ENCODE measurements at regions not wholly inside any gene's neighbourhood (a gene's known extent, or its start where the extent isn't known, plus 50 kb on each side); places are given as distances from the start of the nearest gene placed in this dataset.

DNA sequence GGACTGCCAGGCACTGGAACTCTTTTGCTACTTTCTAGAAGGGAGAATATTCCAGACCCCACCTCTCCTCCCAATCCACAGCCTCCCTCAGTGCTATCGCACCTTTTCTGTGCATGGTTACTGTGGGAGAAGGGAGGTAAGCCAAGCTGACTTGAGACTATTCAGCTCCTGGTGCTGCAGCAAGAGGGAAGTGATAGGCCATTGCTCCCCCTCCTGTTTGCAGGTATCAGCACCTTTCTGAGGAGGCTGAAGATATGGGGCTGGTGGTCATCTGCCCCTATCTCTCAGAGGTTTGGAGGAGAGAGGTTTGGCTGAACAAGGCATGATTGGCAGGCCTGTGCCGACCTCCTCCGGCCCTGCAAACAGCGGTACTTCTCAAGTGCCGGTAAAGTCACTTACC is 103.3 kb upstream of the GATB start:
- TF ChIP-seq EP300 (IDR thresholded peaks at IDR 0.05): no peak
- no peak for TF ChIP-seq POLR2A (IDR thresholded peaks at IDR 0.05)
- no peak for TF ChIP-seq POLR2AphosphoS5 (IDR thresholded peaks at IDR 0.05)
- TF ChIP-seq, protein P1, sequence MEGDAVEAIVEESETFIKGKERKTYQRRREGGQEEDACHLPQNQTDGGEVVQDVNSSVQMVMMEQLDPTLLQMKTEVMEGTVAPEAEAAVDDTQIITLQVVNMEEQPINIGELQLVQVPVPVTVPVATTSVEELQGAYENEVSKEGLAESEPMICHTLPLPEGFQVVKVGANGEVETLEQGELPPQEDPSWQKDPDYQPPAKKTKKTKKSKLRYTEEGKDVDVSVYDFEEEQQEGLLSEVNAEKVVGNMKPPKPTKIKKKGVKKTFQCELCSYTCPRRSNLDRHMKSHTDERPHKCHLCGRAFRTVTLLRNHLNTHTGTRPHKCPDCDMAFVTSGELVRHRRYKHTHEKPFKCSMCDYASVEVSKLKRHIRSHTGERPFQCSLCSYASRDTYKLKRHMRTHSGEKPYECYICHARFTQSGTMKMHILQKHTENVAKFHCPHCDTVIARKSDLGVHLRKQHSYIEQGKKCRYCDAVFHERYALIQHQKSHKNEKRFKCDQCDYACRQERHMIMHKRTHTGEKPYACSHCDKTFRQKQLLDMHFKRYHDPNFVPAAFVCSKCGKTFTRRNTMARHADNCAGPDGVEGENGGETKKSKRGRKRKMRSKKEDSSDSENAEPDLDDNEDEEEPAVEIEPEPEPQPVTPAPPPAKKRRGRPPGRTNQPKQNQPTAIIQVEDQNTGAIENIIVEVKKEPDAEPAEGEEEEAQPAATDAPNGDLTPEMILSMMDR (IDR thresholded peaks at IDR 0.05): no peak
- H3K4me1 ChIP-seq: peaks cover 0 to 3% (median 0%) of the 10 kb centered on the region in 4 donors
- no peaks in the 10 kb centered on the region for H3K27me3 ChIP-seq
- no peak overlapping the region for H3K27ac ChIP-seq
- H3K9me3 ChIP-seq: no peaks in the 10 kb centered on the region
- 67 to 98% methylated on average over 3 to 5 of the region's 5 CpGs for WGBS, 2 donors
- no peak for ATAC-seq (ENCODE audit: low FRiP score in 2 of 2)
- no peak for DNase-seq
- H3K36me3 ChIP-seq: no peaks in the 10 kb centered on the region
- no peak overlapping the region for H3K4me3 ChIP-seq

DNA sequence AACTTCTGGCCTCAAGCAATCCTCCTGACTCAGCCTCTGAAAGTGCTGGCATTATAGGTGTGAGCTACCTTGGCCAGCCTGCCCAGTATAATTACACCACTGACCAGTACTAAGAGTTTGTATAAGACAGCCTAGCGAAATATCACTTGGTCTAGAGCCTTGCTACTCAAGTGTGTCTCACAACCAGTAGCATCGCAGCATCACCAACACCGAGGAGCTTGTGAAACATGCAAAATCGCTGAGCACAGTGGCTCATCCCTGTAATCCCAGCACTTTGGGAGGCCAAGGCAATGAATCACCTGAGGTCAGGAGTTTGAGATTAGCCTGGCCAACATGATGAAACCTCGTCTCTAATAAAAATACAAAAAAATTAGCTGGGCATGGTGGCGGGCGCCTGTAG is 102.0 kb upstream of the GATB start:
- no peak for ATAC-seq (ENCODE audit: low FRiP score in 2 of 2)
- no peak overlapping the region for H3K4me3 ChIP-seq

DNA sequence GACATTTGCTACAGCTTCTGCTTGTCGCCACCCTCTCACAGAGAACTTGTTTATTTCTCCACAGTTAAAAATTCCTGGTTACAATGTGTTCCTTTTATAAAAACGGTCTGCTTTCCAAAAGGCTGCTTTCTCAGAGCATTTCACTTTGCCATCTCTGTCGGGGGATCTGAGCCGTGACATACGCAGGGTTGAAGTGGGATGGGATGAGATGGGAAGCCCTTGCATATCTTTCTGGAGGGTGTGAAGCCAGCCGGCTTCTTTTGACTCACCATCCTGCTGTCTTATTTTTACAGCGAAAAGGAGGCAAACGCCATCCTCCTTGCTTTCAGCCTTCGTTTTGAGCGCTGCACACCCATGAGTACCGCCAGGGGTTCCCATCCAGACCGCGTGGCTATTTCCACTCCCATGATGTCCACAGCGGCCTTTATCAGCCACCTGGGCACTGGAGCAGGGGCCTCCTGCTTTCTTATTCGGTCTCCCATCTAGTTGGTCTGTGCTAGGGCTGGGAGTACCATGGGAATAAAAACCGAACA is 99.8 kb upstream of the GATB start:
- 76 to 87% methylated on average over 16 of the region's 16 CpGs for WGBS, 2 donors
- Histone ChIP-seq H3K9me3 (no peaks in the 10 kb centered on the region), H3K27ac (no peak overlapping the region), H3K27me3 (no peaks in the 10 kb centered on the region), H3K36me3 (no peaks in the 10 kb centered on the region), H3K4me3 (no peak overlapping the region), H3K4me1 (peaks cover 0 to 3% (median 0%) of the 10 kb centered on the region in 4 donors)
- ATAC-seq (ENCODE audit: low FRiP score in 2 of 2) (no peak), DNase-seq (no peak)
- TF ChIP-seq POLR2AphosphoS5 (IDR thresholded peaks at IDR 0.05) (no peak), EP300 (IDR thresholded peaks at IDR 0.05) (no peak), POLR2A (IDR thresholded peaks at IDR 0.05) (no peak)
- TF ChIP-seq, protein P1 (IDR thresholded peaks at IDR 0.05): no peak

More for the DNA sequence above, 102.0 kb upstream of the GATB start:
- TF ChIP-seq POLR2A (IDR thresholded peaks at IDR 0.05) (no peak), EP300 (IDR thresholded peaks at IDR 0.05) (no peak), POLR2AphosphoS5 (IDR thresholded peaks at IDR 0.05) (no peak)
- TF ChIP-seq, protein P1 (IDR thresholded peaks at IDR 0.05): no peak
- Histone ChIP-seq H3K27me3 (no peaks in the 10 kb centered on the region), H3K9me3 (no peaks in the 10 kb centered on the region), H3K36me3 (no peaks in the 10 kb centered on the region), H3K4me1 (peaks cover 0 to 3% (median 0%) of the 10 kb centered on the region in 4 donors), H3K27ac (no peak overlapping the region)
- no peak for DNase-seq
- 82 to 91% methylated on average over 7 of the region's 7 CpGs for WGBS, 2 donors

DNA sequence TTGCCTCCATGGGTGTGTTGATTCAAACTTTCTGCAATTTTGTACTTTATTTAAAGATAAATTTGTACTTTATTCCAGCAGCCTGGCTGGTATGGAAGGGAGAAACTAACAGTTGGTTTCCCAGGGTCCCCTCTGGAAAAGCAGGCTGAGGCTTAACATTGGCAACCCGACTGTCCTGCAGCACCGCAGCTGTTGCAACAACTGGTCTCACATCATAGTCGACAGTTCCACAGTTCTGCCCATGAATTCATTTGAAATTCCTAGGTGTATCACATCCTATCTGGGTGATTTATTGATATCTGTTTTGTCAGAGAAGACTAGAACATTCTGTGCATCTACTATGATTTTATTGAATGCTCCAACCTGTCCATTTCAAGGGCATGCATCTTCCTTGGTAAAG is 98.8 kb upstream of the GATB start:
- H3K9me3 ChIP-seq: no peaks in the 10 kb centered on the region
- ATAC-seq (ENCODE audit: low FRiP score in 2 of 2) (no peak), DNase-seq (no peak)
- no peaks in the 10 kb centered on the region for H3K36me3 ChIP-seq
- H3K4me3 ChIP-seq: no peak overlapping the region
- TF ChIP-seq EP300 (IDR thresholded peaks at IDR 0.05) (no peak), POLR2AphosphoS5 (IDR thresholded peaks at IDR 0.05) (no peak), POLR2A (IDR thresholded peaks at IDR 0.05) (no peak)
- TF ChIP-seq, protein P1 (IDR thresholded peaks at IDR 0.05): no peak
- no peak overlapping the region for H3K27ac ChIP-seq
- no peaks in the 10 kb centered on the region for H3K4me1 ChIP-seq
- 78 to 88% methylated on average over 3 of the region's 3 CpGs for WGBS, 2 donors
- H3K27me3 ChIP-seq: no peaks in the 10 kb centered on the region

DNA sequence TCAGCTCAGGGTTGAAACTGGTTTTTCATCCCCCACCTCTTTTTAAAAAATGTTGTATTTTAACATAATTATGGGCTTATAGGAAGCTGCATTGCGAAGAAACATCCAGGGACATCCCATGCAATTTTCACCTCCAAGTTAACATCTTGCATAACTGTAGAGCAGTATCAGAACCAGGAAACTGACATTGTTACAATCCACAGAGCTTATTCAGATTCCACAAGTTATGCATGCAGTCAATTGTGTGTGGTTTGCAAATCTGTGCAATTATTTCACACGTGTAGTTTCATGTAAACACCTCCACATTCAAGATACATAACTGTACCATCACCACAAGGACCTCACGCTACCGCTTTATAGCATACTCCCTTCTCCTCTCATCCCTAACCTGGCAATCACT is 97.5 kb upstream of the GATB start:
- H3K27ac ChIP-seq: no peak overlapping the region
- WGBS, 2 donors: 68 to 78% methylated on average over 4 of the region's 4 CpGs
- no peaks in the 10 kb centered on the region for H3K9me3 ChIP-seq
- ATAC-seq (ENCODE audit: low FRiP score in 2 of 2) (no peak), DNase-seq (no peak)
- no peaks in the 10 kb centered on the region for H3K4me1 ChIP-seq
- H3K4me3 ChIP-seq: no peak overlapping the region
- H3K27me3 ChIP-seq: no peaks in the 10 kb centered on the region
- no peak for TF ChIP-seq POLR2A (IDR thresholded peaks at IDR 0.05)
- TF ChIP-seq POLR2AphosphoS5 (IDR thresholded peaks at IDR 0.05): no peak
- TF ChIP-seq, protein P1 (IDR thresholded peaks at IDR 0.05): no peak
- TF ChIP-seq EP300 (IDR thresholded peaks at IDR 0.05): no peak
- H3K36me3 ChIP-seq: no peaks in the 10 kb centered on the region

Data from upper lobe of left lung (tissue), 6 donors.